Calu3 (cell line): ENCODE measurements at regions not wholly inside any gene's neighbourhood (a gene's known extent, or its start where the extent isn't known, plus 50 kb on each side); places are given as distances from the start of the nearest gene placed in this dataset.

ENCODE experiments used
- BruUV-seq: library from RNA; stranded (reverse); fragments of 400-500 nt; replicated peaks from 2 replicates; lab custom pipeline; 2021; lab: Mats Ljungman, UMichigan
- CTCF ChIA-PET: fragments of 300-600 bp; sonication (Branson Sonifier 250); formaldehyde crosslinking; loops from one replicate; lab custom pipeline; 2022; ENCODE audit warnings: antibody characterized with exemption; lab: Charles Lee
- DNase-seq: peaks from one replicate; pipeline ENCODE4 v3.0.0; 2022
- H3K27ac Mint-ChIP-seq: one replicate; pipeline ENCODE4 v1.8.0; 2022; ENCODE audit warnings: mixed read lengths; ENCODE audit not compliant: unreplicated experiment
- H3K27me3 Mint-ChIP-seq: one replicate; pipeline ENCODE4 v1.8.0; 2022; ENCODE audit warnings: mixed read lengths; ENCODE audit not compliant: unreplicated experiment
- H3K36me3 Mint-ChIP-seq: one replicate; pipeline ENCODE4 v1.8.0; 2022; ENCODE audit warnings: mild to moderate bottlenecking, moderate library complexity, mixed read lengths; ENCODE audit not compliant: insufficient read depth, unreplicated experiment
- H3K4me1 Mint-ChIP-seq: one replicate; pipeline ENCODE4 v1.8.0; 2022; ENCODE audit warnings: mild to moderate bottlenecking, low read depth, mixed read lengths; ENCODE audit not compliant: unreplicated experiment
- H3K4me3 Mint-ChIP-seq: one replicate; pipeline ENCODE4 v1.8.0; 2022; ENCODE audit warnings: mild to moderate bottlenecking, low read depth, moderate library complexity, mixed read lengths; ENCODE audit not compliant: unreplicated experiment
- H3K9me3 Mint-ChIP-seq: one replicate; pipeline ENCODE4 v1.8.0; 2022; ENCODE audit warnings: low read depth, mixed read lengths; ENCODE audit not compliant: unreplicated experiment
- CTCF ChIP-seq: fragments of 200-600 bp; IDR thresholded peaks from one replicate; pipeline ENCODE4 v1.8.0; 2022; ENCODE audit warnings: antibody characterized with exemption; ENCODE audit not compliant: unreplicated experiment
- intact Hi-C: fragments of 100-400 bp; cut with micrococcal nuclease; formaldehyde crosslinking; loops from one replicate; pipeline ENCODE4 v1.10.0; 2022; ENCODE audit not compliant: unreplicated experiment

DNA sequence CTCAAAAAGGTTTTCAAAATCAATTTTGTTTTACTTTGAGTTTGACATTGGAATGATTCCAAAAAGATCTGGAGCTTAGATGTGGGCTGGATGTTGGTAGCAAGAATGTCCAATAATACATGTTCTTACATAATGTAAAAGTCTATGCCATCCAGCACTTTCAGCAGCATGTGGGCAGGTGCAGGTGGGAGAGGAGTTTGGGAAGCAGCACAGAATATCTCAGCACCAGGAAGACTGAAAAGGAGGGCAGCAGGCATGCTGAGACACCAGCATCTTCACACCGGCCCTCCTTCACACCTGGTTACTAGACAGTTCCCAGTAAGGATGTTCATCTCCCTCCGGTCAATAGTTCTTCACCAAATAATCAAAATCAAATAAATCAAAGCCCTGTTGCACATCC is 166.6 kb downstream of the ZBTB18 start:
- H3K9me3 Mint-ChIP-seq, result no peaks in the 10 kb centered on the region
- H3K36me3 Mint-ChIP-seq, result peaks cover 10% of the 10 kb centered on the region
- H3K4me3 Mint-ChIP-seq, result no peak overlapping the region
- H3K27me3 Mint-ChIP-seq, result no peaks in the 10 kb centered on the region
- intact Hi-C loops, result no loop called here
- H3K4me1 Mint-ChIP-seq, result peaks cover 29% of the 10 kb centered on the region
- no peak for TF ChIP-seq CTCF
- CTCF ChIA-PET, result no interaction called here
- no TSS peak for BruUV-seq
- no peak for DNase-seq
- no peak overlapping the region for H3K27ac Mint-ChIP-seq

DNA sequence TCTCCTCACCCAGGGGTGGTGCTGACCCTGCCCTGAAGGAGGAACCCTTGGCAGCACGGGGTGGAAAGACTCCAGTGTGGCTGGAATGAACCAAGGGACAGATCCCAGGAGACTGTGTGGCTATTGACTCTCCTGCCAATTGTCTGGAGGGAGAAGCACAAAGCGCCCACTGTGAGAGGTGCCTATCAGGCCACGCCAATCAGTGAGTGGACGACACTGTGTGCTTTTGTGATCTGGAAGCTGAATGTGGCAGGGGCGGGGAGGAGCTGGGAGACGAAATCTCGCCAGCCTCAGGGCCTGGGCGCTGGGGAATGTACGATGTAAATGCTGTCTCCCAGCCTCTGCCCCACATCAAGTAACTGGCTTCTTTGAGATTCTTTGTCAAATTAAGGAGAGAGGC is 167.1 kb downstream of the ZBTB18 start:
- no peak for DNase-seq
- no peak overlapping the region for H3K27ac Mint-ChIP-seq
- TF ChIP-seq CTCF, result no peak
- no peaks in the 10 kb centered on the region for H3K27me3 Mint-ChIP-seq
- H3K9me3 Mint-ChIP-seq, result no peaks in the 10 kb centered on the region
- peaks cover 29% of the 10 kb centered on the region for H3K4me1 Mint-ChIP-seq
- CTCF ChIA-PET, result interaction anchor here (0.7 kb wide), 1 partner anchor 38 kb away, joined by 4 read pairs; no protein-coding TSS in a partner anchor
- H3K4me3 Mint-ChIP-seq, result no peak overlapping the region
- H3K36me3 Mint-ChIP-seq, result peaks cover 10% of the 10 kb centered on the region
- intact Hi-C loops, result no loop called here
- no TSS peak for BruUV-seq

DNA sequence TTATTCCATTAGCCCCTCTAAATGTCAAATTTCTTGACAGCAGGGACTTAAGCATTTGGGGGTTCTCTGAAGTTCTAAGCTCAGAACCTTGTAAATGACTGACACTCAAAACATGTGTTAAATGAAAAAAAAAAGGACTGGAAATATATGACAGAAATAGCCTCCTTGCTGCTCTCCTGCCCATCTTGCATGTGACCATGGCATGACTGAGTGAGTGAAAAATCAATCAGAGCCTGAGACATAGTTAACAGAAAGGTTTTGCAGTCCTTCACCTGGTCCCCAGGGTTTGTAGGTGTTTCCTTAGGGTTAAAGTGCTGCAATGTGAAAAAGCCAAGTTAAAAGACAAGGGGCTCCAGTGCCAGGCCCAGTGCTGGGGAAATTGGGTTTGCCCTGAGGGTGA is 168.1 kb downstream of the ZBTB18 start:
- Mint-ChIP-seq H3K9me3 (peaks cover 3% of the 10 kb centered on the region), H3K27me3 (no peaks in the 10 kb centered on the region), H3K36me3 (peaks cover 8% of the 10 kb centered on the region), H3K27ac (no peak overlapping the region), H3K4me3 (no peak overlapping the region), H3K4me1 (peaks cover 27% of the 10 kb centered on the region)
- no peak for DNase-seq
- intact Hi-C loops, result no loop called here
- CTCF ChIA-PET, result interaction anchor here (0.7 kb wide), 1 partner anchor 39 kb away, joined by 4 read pairs; no protein-coding TSS in a partner anchor
- no TSS peak for BruUV-seq
- no peak for TF ChIP-seq CTCF

DNA sequence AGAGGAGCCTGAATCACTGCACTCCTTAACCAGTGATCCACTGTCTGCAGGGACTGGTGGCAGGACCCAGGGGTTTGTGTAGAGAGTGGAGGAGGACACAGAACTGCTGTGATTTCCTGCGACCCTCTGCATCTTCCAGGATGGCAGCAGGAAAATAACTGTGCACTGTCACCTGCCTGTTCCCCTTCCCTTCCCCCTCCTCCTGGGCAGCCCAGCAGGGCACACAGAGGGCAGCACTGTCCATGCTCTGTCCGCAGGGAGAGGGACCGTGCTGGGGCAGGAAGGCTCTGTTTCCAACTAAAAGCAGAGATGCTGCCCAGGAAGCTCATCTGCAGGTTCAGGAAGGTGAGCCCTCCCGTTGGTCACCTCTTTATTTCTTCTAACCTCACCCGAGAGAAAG is 168.7 kb downstream of the ZBTB18 start:
- peaks cover 1% of the 10 kb centered on the region for H3K36me3 Mint-ChIP-seq
- no peak for TF ChIP-seq CTCF
- H3K27me3 Mint-ChIP-seq, result no peaks in the 10 kb centered on the region
- H3K9me3 Mint-ChIP-seq, result peaks cover 3% of the 10 kb centered on the region
- H3K4me1 Mint-ChIP-seq, result peaks cover 20% of the 10 kb centered on the region
- CTCF ChIA-PET, result no interaction called here
- H3K4me3 Mint-ChIP-seq, result no peak overlapping the region
- DNase-seq, result no peak
- intact Hi-C loops, result no loop called here
- BruUV-seq, result no TSS peak
- H3K27ac Mint-ChIP-seq, result no peak overlapping the region
